ENCODE measurements at regions not wholly inside any gene's neighbourhood (a gene's known extent, or its start where the extent isn't known, plus 50 kb on each side); places are given as distances from the start of the nearest gene placed in this dataset.

DNA sequence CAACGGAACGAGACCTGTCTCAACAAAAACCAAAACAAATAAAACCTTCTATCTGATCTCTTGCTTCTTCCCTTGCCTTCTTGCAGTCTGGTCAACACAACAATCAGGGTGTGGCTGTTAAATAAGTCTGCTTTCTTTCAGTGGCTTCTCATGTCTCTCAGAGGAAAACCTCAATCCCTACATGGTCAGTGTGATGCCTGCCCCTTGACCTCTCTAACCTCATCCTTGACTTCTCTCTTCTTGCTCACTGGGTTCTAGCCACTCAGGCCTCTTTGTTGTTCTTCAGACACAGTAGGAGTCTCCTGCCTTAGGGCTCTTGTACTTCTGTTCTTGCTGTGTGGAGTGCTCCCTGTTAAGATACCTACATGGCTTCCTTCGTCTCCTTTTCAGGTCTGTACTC lies 220.4 kb downstream of the SDHAF3 start:
- no peak overlapping the region for H3K27ac Mint-ChIP-seq (ENCODE audit: unreplicated experiment)
- no peak overlapping the region for H3K4me3 ChIP-seq (ENCODE audit: insufficient read depth, low read depth, low read length)
- H3K36me3 Mint-ChIP-seq (ENCODE audit: low read depth, unreplicated experiment): no peaks in the 10 kb centered on the region
- no peak overlapping the region for H3K4me3 Mint-ChIP-seq (ENCODE audit: unreplicated experiment)
- no peak for DNase-seq (ENCODE audit: low read depth)
- H3K27ac ChIP-seq (ENCODE audit: low read depth, low read length): no peak overlapping the region
- no peak overlapping the region for H3K4me2 ChIP-seq (ENCODE audit: low read length)
- H2AFZ ChIP-seq (ENCODE audit: low read depth, low read length): no peak overlapping the region
- no peaks in the 10 kb centered on the region for H3K27me3 ChIP-seq (ENCODE audit: insufficient read depth, low read length)
- no peaks in the 10 kb centered on the region for H3K36me3 ChIP-seq (ENCODE audit: insufficient read depth, low read length)
- H3K9ac ChIP-seq (ENCODE audit: low read length): no peak overlapping the region
- FAIRE-seq: no peak
- H3K9me3 Mint-ChIP-seq (ENCODE audit: unreplicated experiment): peaks cover 6% of the 10 kb centered on the region
- no peaks in the 10 kb centered on the region for H4K20me1 ChIP-seq (ENCODE audit: insufficient read depth, low read length)
- no peaks in the 10 kb centered on the region for H3K79me2 ChIP-seq (ENCODE audit: insufficient read depth, low read length)
- H3K4me1 ChIP-seq (ENCODE audit: insufficient read depth, low read length): no peaks in the 10 kb centered on the region
- H3K9me3 ChIP-seq (ENCODE audit: insufficient read depth, low read depth, low read length): no peaks in the 10 kb centered on the region
- no peaks in the 10 kb centered on the region for H3K4me1 Mint-ChIP-seq (ENCODE audit: low read depth, unreplicated experiment)
- TF ChIP-seq, protein P1, sequence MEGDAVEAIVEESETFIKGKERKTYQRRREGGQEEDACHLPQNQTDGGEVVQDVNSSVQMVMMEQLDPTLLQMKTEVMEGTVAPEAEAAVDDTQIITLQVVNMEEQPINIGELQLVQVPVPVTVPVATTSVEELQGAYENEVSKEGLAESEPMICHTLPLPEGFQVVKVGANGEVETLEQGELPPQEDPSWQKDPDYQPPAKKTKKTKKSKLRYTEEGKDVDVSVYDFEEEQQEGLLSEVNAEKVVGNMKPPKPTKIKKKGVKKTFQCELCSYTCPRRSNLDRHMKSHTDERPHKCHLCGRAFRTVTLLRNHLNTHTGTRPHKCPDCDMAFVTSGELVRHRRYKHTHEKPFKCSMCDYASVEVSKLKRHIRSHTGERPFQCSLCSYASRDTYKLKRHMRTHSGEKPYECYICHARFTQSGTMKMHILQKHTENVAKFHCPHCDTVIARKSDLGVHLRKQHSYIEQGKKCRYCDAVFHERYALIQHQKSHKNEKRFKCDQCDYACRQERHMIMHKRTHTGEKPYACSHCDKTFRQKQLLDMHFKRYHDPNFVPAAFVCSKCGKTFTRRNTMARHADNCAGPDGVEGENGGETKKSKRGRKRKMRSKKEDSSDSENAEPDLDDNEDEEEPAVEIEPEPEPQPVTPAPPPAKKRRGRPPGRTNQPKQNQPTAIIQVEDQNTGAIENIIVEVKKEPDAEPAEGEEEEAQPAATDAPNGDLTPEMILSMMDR (IDR thresholded peaks at IDR 0.05; ENCODE audit: insufficient read depth, low read depth, low read length): no peak
- TF ChIP-seq EZH2 (IDR thresholded peaks at IDR 0.05; ENCODE audit: insufficient read depth, low read length): no peak
- H3K27me3 Mint-ChIP-seq (ENCODE audit: low read depth, unreplicated experiment): no peaks in the 10 kb centered on the region

GRCh38 chr7:97342512-97342911 lies 225.0 kb downstream of the SDHAF3 start:
- H4K20me1 ChIP-seq (ENCODE audit: insufficient read depth, low read length): no peaks in the 10 kb centered on the region
- H3K79me2 ChIP-seq (ENCODE audit: insufficient read depth, low read length): no peaks in the 10 kb centered on the region
- H3K27me3 ChIP-seq (ENCODE audit: insufficient read depth, low read length): no peaks in the 10 kb centered on the region
- Mint-ChIP-seq H3K27ac (ENCODE audit: unreplicated experiment) (no peak overlapping the region), H3K4me1 (ENCODE audit: low read depth, unreplicated experiment) (no peaks in the 10 kb centered on the region), H3K27me3 (ENCODE audit: low read depth, unreplicated experiment) (no peaks in the 10 kb centered on the region), H3K36me3 (ENCODE audit: low read depth, unreplicated experiment) (no peaks in the 10 kb centered on the region), H3K9me3 (ENCODE audit: unreplicated experiment) (peaks cover 2% of the 10 kb centered on the region), H3K4me3 (ENCODE audit: unreplicated experiment) (no peak overlapping the region)
- H3K9ac ChIP-seq (ENCODE audit: low read length): no peak overlapping the region
- no peak overlapping the region for H2AFZ ChIP-seq (ENCODE audit: low read depth, low read length)
- no peak overlapping the region for H3K4me3 ChIP-seq (ENCODE audit: insufficient read depth, low read depth, low read length)
- TF ChIP-seq, protein P1 (IDR thresholded peaks at IDR 0.05; ENCODE audit: insufficient read depth, low read depth, low read length): no peak
- no peak for TF ChIP-seq EZH2 (IDR thresholded peaks at IDR 0.05; ENCODE audit: insufficient read depth, low read length)
- no peaks in the 10 kb centered on the region for H3K36me3 ChIP-seq (ENCODE audit: insufficient read depth, low read length)
- DNase-seq (ENCODE audit: low read depth): no peak
- H3K9me3 ChIP-seq (ENCODE audit: insufficient read depth, low read depth, low read length): no peaks in the 10 kb centered on the region
- no peak overlapping the region for H3K27ac ChIP-seq (ENCODE audit: low read depth, low read length)
- H3K4me1 ChIP-seq (ENCODE audit: insufficient read depth, low read length): no peaks in the 10 kb centered on the region
- no peak overlapping the region for H3K4me2 ChIP-seq (ENCODE audit: low read length)
- no peak for FAIRE-seq

DNA sequence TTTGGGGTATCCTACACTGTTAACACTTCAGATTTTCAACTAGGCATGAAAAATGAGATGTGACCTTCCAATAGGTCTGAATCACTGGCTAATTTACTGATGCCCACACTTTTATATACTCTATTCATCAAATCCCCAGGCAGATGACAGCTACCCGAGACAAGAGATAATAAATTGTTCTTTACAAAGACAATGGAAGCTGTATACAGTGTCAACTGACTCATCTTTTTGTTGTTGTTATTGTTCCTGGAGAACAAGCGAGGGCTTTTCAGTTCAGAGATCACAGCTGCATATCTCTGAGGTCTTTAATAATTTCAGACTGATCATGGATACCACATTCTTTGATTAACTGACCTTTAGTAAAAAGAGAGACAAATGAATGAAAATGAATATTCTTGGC lies 228.9 kb downstream of the SDHAF3 start:
- Mint-ChIP-seq H3K4me3 (ENCODE audit: unreplicated experiment) (no peak overlapping the region), H3K27ac (ENCODE audit: unreplicated experiment) (no peak overlapping the region), H3K9me3 (ENCODE audit: unreplicated experiment) (peaks cover 12% of the 10 kb centered on the region), H3K4me1 (ENCODE audit: low read depth, unreplicated experiment) (no peaks in the 10 kb centered on the region), H3K27me3 (ENCODE audit: low read depth, unreplicated experiment) (no peaks in the 10 kb centered on the region), H3K36me3 (ENCODE audit: low read depth, unreplicated experiment) (no peaks in the 10 kb centered on the region)
- Histone ChIP-seq H3K27ac (ENCODE audit: low read depth, low read length) (no peak overlapping the region), H2AFZ (ENCODE audit: low read depth, low read length) (no peak overlapping the region), H3K4me1 (ENCODE audit: insufficient read depth, low read length) (no peaks in the 10 kb centered on the region), H3K9me3 (ENCODE audit: insufficient read depth, low read depth, low read length) (peaks cover 5% of the 10 kb centered on the region), H3K9ac (ENCODE audit: low read length) (no peak overlapping the region), H3K36me3 (ENCODE audit: insufficient read depth, low read length) (no peaks in the 10 kb centered on the region), H3K4me2 (ENCODE audit: low read length) (no peak overlapping the region), H3K27me3 (ENCODE audit: insufficient read depth, low read length) (no peaks in the 10 kb centered on the region), H3K4me3 (ENCODE audit: insufficient read depth, low read depth, low read length) (no peak overlapping the region), H4K20me1 (ENCODE audit: insufficient read depth, low read length) (no peaks in the 10 kb centered on the region), H3K79me2 (ENCODE audit: insufficient read depth, low read length) (no peaks in the 10 kb centered on the region)
- no peak for DNase-seq (ENCODE audit: low read depth)
- no peak for TF ChIP-seq EZH2 (IDR thresholded peaks at IDR 0.05; ENCODE audit: insufficient read depth, low read length)
- TF ChIP-seq, protein P1 (IDR thresholded peaks at IDR 0.05; ENCODE audit: insufficient read depth, low read depth, low read length): no peak
- FAIRE-seq: no peak

Data from astrocyte (in vitro differentiated cells and primary cell).